SK-N-SH treated with all-trans-retinoic acid at 6 μM for 48 hours (cell line): ENCODE measurements at regions not wholly inside any gene's neighbourhood (a gene's known extent, or its start where the extent isn't known, plus 50 kb on each side); places are given as distances from the start of the nearest gene placed in this dataset.

Experiments used
- ATAC-seq: fragments of 200-7000 bp; cut with Tn5 transposase; 3 replicates; pipeline ENCODE4 v1.9.1; 2020; ENCODE audit warnings: mild to moderate bottlenecking, moderate library complexity
- ARNTL ChIP-seq: fragments of 450-650 bp; formaldehyde crosslinking; IDR thresholded peaks from 2 replicates; pipeline ENCODE4 v1.5.0; 2020; ENCODE audit warnings: low read depth, mild to moderate bottlenecking, moderate library complexity, borderline replicate concordance
- BACH2 ChIP-seq: fragments of 250-450 bp; sonication (Bioruptor Pico); IDR thresholded peaks from 2 replicates; pipeline ENCODE4 v1.9.0; 2021; ENCODE audit warnings: mild to moderate bottlenecking, borderline replicate concordance
- ESRRG ChIP-seq: fragments of 250-450 bp; sonication (Bioruptor Pico); IDR thresholded peaks from 2 replicates; pipeline ENCODE4 v1.6.1; 2021; ENCODE audit warnings: mild to moderate bottlenecking
- GLIS3 ChIP-seq: fragments of 250-450 bp; sonication (Bioruptor Pico); IDR thresholded peaks from 2 replicates; pipeline ENCODE4 v1.5.0; 2020; ENCODE audit warnings: mild to moderate bottlenecking, moderate library complexity
- ISL1 ChIP-seq: fragments of 250-450 bp; sonication (Bioruptor Pico); IDR thresholded peaks from 2 replicates; pipeline ENCODE4 v2.1.2; 2022; ENCODE audit warnings: mild to moderate bottlenecking, moderate library complexity
- OSR1 ChIP-seq: fragments of 250-450 bp; sonication (Bioruptor Pico); IDR thresholded peaks from 2 replicates; pipeline ENCODE4 v1.8.0; 2022; ENCODE audit warnings: moderate library complexity, mild to moderate bottlenecking, inconsistent platforms
- POU6F1 ChIP-seq: fragments of 250-450 bp; sonication (Bioruptor Pico); IDR thresholded peaks from 2 replicates; pipeline ENCODE4 v1.8.0; 2021; ENCODE audit warnings: low read depth, mild to moderate bottlenecking, moderate library complexity, borderline replicate concordance
- PPARA ChIP-seq: fragments of 250-450 bp; sonication (Bioruptor Pico); IDR thresholded peaks from 2 replicates; pipeline ENCODE4 v1.5.0; 2020; ENCODE audit warnings: mild to moderate bottlenecking, borderline replicate concordance
- RARB ChIP-seq: fragments of 250-450 bp; sonication (Bioruptor Pico); IDR thresholded peaks from 2 replicates; pipeline ENCODE4 v1.8.0; 2021; ENCODE audit warnings: mild to moderate bottlenecking, moderate library complexity
- SNAI2 ChIP-seq: fragments of 250-450 bp; sonication (Bioruptor Pico); IDR thresholded peaks from 2 replicates; pipeline ENCODE4 v1.5.0; 2020; ENCODE audit warnings: mild to moderate bottlenecking, moderate library complexity
- TCF4 ChIP-seq: fragments of 250-450 bp; sonication (Bioruptor Pico); IDR thresholded peaks from 2 replicates; pipeline ENCODE4 v1.8.0; 2021; ENCODE audit warnings: mild to moderate bottlenecking, moderate library complexity, borderline replicate concordance
- TOX ChIP-seq: fragments of 250-450 bp; sonication (Bioruptor Pico); IDR thresholded peaks from 2 replicates; pipeline ENCODE4 v1.8.0; 2021; ENCODE audit warnings: mild to moderate bottlenecking, moderate library complexity, borderline replicate concordance
- TSHZ2 ChIP-seq: fragments of 250-450 bp; sonication (Bioruptor Pico); IDR thresholded peaks from 2 replicates; pipeline ENCODE4 v1.5.0; 2020; ENCODE audit warnings: mild to moderate bottlenecking, moderate library complexity
- ZFP3 ChIP-seq: fragments of 250-450 bp; sonication (Bioruptor Pico); IDR thresholded peaks from 2 replicates; pipeline ENCODE4 v1.5.0; 2020; ENCODE audit warnings: mild to moderate bottlenecking, moderate library complexity
- ZFP30 ChIP-seq: fragments of 450-650 bp; formaldehyde crosslinking; IDR thresholded peaks from 2 replicates; pipeline ENCODE4 v1.5.0; 2022; ENCODE audit warnings: mild to moderate bottlenecking, moderate library complexity
- ZNF565 ChIP-seq: fragments of 450-650 bp; formaldehyde crosslinking; conservative IDR thresholded peaks from 2 replicates; pipeline ENCODE4 v1.5.0; 2020; ENCODE audit warnings: low read depth, mild to moderate bottlenecking, moderate library complexity
- ZNF70 ChIP-seq: fragments of 450-650 bp; formaldehyde crosslinking; IDR thresholded peaks from 2 replicates; pipeline ENCODE4 v1.5.0; 2020; ENCODE audit warnings: mild to moderate bottlenecking, moderate library complexity
- ZNF8 ChIP-seq: fragments of 450-650 bp; formaldehyde crosslinking; IDR thresholded peaks from 2 replicates; pipeline ENCODE4 v1.5.0; 2020; ENCODE audit warnings: mild to moderate bottlenecking, moderate library complexity
- TF ChIP-seq, protein P1 (sequence below): fragments of 250-450 bp; sonication (Bioruptor Pico); IDR thresholded peaks from 2 replicates; pipeline ENCODE4 v1.8.0; 2020; ENCODE audit warnings: mild to moderate bottlenecking, moderate library complexity, borderline replicate concordance
- TF ChIP-seq, protein P2 (sequence below): fragments of 250-450 bp; sonication (Bioruptor Pico); IDR thresholded peaks from 2 replicates; pipeline ENCODE4 v1.5.1; 2020; ENCODE audit warnings: low read depth, mild to moderate bottlenecking, moderate library complexity
- TF ChIP-seq, protein P3 (sequence below): fragments of 250-450 bp; sonication (Bioruptor Pico); IDR thresholded peaks from 2 replicates; pipeline ENCODE4 v1.5.1; 2021; ENCODE audit warnings: mild to moderate bottlenecking, moderate library complexity

DNA sequence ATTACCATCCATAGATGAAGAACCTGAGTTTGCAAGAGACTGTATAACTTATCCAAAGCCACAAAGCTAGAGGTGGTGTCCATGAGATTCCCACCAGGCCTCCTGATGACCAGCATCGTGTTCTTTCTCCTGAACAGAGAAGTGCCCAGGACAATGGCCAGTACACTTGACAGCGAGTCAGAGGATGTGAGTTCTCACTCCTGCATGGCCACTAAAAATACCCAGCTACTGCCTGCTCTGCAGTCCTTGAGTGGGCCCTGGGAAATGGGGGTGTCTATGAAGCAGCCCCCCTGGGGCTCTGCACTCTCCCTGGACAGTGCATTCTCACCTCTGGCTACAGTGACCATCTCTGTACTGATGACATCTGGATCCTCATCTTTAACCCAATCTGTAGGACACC is 201.2 kb downstream of the RPLP1 start:
- no peak for ATAC-seq
- TF ChIP-seq, protein P1, sequence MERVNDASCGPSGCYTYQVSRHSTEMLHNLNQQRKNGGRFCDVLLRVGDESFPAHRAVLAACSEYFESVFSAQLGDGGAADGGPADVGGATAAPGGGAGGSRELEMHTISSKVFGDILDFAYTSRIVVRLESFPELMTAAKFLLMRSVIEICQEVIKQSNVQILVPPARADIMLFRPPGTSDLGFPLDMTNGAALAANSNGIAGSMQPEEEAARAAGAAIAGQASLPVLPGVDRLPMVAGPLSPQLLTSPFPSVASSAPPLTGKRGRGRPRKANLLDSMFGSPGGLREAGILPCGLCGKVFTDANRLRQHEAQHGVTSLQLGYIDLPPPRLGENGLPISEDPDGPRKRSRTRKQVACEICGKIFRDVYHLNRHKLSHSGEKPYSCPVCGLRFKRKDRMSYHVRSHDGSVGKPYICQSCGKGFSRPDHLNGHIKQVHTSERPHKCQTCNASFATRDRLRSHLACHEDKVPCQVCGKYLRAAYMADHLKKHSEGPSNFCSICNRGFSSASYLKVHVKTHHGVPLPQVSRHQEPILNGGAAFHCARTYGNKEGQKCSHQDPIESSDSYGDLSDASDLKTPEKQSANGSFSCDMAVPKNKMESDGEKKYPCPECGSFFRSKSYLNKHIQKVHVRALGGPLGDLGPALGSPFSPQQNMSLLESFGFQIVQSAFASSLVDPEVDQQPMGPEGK (CRISPR knock-in tag): no peak
- TF ChIP-seq ZFP3 (CRISPR knock-in tag) (no peak), TOX (CRISPR knock-in tag) (no peak), TSHZ2 (CRISPR knock-in tag) (no peak), ZNF70 (no peak), PPARA (no peak), ARNTL (CRISPR knock-in tag) (no peak), GLIS3 (CRISPR knock-in tag) (no peak), TCF4 (CRISPR knock-in tag) (no peak), SNAI2 (CRISPR knock-in tag) (no peak), ESRRG (CRISPR knock-in tag) (no peak), OSR1 (CRISPR knock-in tag) (no peak), ISL1 (no peak), BACH2 (CRISPR knock-in tag) (no peak)
- TF ChIP-seq, protein P2, sequence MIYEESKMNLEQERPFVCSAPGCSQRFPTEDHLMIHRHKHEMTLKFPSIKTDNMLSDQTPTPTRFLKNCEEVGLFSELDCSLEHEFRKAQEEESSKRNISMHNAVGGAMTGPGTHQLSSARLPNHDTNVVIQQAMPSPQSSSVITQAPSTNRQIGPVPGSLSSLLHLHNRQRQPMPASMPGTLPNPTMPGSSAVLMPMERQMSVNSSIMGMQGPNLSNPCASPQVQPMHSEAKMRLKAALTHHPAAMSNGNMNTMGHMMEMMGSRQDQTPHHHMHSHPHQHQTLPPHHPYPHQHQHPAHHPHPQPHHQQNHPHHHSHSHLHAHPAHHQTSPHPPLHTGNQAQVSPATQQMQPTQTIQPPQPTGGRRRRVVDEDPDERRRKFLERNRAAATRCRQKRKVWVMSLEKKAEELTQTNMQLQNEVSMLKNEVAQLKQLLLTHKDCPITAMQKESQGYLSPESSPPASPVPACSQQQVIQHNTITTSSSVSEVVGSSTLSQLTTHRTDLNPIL (CRISPR knock-in tag): no peak
- TF ChIP-seq, protein P3, sequence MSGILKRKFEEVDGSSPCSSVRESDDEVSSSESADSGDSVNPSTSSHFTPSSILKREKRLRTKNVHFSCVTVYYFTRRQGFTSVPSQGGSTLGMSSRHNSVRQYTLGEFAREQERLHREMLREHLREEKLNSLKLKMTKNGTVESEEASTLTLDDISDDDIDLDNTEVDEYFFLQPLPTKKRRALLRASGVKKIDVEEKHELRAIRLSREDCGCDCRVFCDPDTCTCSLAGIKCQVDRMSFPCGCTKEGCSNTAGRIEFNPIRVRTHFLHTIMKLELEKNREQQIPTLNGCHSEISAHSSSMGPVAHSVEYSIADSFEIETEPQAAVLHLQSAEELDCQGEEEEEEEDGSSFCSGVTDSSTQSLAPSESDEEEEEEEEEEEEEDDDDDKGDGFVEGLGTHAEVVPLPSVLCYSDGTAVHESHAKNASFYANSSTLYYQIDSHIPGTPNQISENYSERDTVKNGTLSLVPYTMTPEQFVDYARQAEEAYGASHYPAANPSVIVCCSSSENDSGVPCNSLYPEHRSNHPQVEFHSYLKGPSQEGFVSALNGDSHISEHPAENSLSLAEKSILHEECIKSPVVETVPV (CRISPR knock-in tag): no peak

DNA sequence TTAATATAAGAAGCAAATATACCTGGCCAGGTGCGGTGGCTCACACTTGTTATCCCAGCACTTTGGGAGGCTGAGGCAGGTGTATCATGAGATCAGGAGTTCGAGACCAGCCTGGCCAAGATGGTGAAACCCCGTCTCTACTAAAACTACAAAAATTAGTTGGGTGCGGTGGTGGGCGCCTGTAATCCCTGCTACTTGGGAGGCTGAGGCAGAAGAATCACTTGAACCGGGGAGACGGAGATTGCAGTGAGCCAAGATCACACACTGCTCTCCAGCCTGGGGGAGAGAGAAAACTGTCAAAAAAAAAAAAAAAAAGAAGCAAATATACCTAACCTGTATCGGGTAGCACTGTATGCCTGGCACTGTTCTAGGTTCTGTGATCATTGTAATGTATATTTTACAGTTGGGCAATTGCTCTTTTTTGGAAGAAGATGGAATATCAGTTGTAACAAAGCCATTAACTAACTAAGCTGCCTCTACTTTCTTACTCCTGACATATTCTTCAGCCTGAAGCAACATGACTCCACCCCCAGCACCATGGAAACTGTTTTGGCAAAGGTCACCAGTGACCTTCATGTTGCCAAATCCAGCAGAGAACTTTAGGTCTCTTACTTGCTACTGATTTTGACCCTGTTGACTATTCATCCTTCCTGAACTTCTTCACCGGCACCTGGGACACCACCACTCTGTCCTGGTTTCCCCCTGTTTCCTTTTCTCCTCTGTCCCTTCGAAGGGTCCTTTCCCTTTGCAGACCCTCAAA is 203.8 kb downstream of the RPLP1 start:
- no peak for ATAC-seq
- TF ChIP-seq TSHZ2 (CRISPR knock-in tag) (no peak), RARB (no peak), ZNF8 (CRISPR knock-in tag) (no peak), POU6F1 (CRISPR knock-in tag) (no peak), ZFP30 (CRISPR knock-in tag) (no peak), ZNF565 (CRISPR knock-in tag) (no peak), TOX (CRISPR knock-in tag) (no peak)
- TF ChIP-seq, all 23 proteins: peak for 0
